CD4-positive, alpha-beta T cell treated with Interleukin-4 for 4 hours (primary cell): ENCODE measurements at regions not wholly inside any gene's neighbourhood (a gene's known extent, or its start where the extent isn't known, plus 50 kb on each side); places are given as distances from the start of the nearest gene placed in this dataset.
"Not testable (repeated sequence)": the region's sequence is repeated elsewhere in the genome, so short reads cannot be mapped to it uniquely, and the experiment has no call there.

Source experiments
- DNase-seq: peaks from one replicate; pipeline ENCODE4 v3.0.0-alpha.2; 2020

- DNase-seq: not testable (repeated sequence)
These were observed 51.2 kb upstream of the MB21D2 start for GRCh38 chr3:192968901-192969300.

- DNase-seq: no peak
These were observed 63.0 kb upstream of the MB21D2 start for GRCh38 chr3:192980632-192981031.

- no peak for DNase-seq
These were observed 68.7 kb upstream of the MB21D2 start for GRCh38 chr3:192986379-192986778.

- no peak for DNase-seq
These were observed 73.7 kb upstream of the MB21D2 start for GRCh38 chr3:192991356-192991755.

GRCh38 chr3:192992361-192992760, 74.7 kb upstream of the MB21D2 start:
- no peak for DNase-seq

- no peak for DNase-seq
These were observed 75.8 kb upstream of the MB21D2 start for GRCh38 chr3:192993411-192993810.

- not testable (repeated sequence) for DNase-seq
These were observed 83.5 kb upstream of the MB21D2 start for GRCh38 chr3:193001113-193001512.

- not testable (repeated sequence) for DNase-seq
These were observed 86.0 kb upstream of the MB21D2 start for GRCh38 chr3:193003624-193004023.

- no peak for DNase-seq
These were observed 91.0 kb upstream of the MB21D2 start for GRCh38 chr3:193008654-193009053.

- DNase-seq: no peak
These were observed 92.5 kb upstream of the MB21D2 start for GRCh38 chr3:193010191-193010590.

- DNase-seq: no peak
These were observed 94.3 kb upstream of the MB21D2 start for GRCh38 chr3:193011958-193012357.

GRCh38 chr3:193014902-193015301, 97.2 kb upstream of the MB21D2 start:
- no peak for DNase-seq

GRCh38 chr3:193016437-193016901, 98.8 kb upstream of the MB21D2 start:
- DNase-seq: no peak

GRCh38 chr3:193021506-193022010, 103.9 kb upstream of the MB21D2 start:
- no peak for DNase-seq

- no peak for DNase-seq
These were observed 105.6 kb upstream of the MB21D2 start for GRCh38 chr3:193023218-193023617.

- no peak for DNase-seq
These were observed 110.6 kb upstream of the MB21D2 start for GRCh38 chr3:193028258-193028657.

- DNase-seq: no peak
These were observed 112.1 kb upstream of the MB21D2 start for GRCh38 chr3:193029800-193030199.

- no peak for DNase-seq
These were observed 112.6 kb upstream of the MB21D2 start for GRCh38 chr3:193030276-193030675.

GRCh38 chr3:193031911-193032310, 114.3 kb upstream of the MB21D2 start:
- no peak for DNase-seq

- DNase-seq: no peak
These were observed 115.6 kb upstream of the MB21D2 start for GRCh38 chr3:193033226-193033780.

GRCh38 chr3:193037828-193038227, 120.2 kb upstream of the MB21D2 start:
- DNase-seq: not testable (repeated sequence)

- DNase-seq: no peak
These were observed 121.4 kb upstream of the MB21D2 start for GRCh38 chr3:193039058-193039457.

GRCh38 chr3:193040836-193041672, 123.4 kb upstream of the MB21D2 start:
- peak; percentile 38 for DNase-seq

GRCh38 chr3:193046371-193046770, 128.7 kb upstream of the MB21D2 start:
- no peak for DNase-seq
